ENCODE measurements at regions not wholly inside any gene's neighbourhood (a gene's known extent, or its start where the extent isn't known, plus 50 kb on each side); places are given as distances from the start of the nearest gene placed in this dataset.

GRCh38 chr6:139550361-139550760, 175.9 kb upstream of the CITED2 start:
- H3K4me1 ChIP-seq (ENCODE audit: insufficient read depth, low read length, poor library complexity, severe bottlenecking), result peaks cover 30% of the 10 kb centered on the region
- no peaks in the 10 kb centered on the region for H3K27me3 ChIP-seq (replicated peaks; ENCODE audit: insufficient read depth, low read depth, low read length, poor library complexity)
- TF ChIP-seq EZH2 (IDR thresholded peaks at IDR 0.05; ENCODE audit: borderline replicate concordance, low read depth, low read length, poor library complexity, severe bottlenecking) (no peak), CTCF (conservative IDR thresholded peaks at IDR 0.05; ENCODE audit: low read depth, low read length) (no peak)
- no peak overlapping the region for H3K27ac ChIP-seq (ENCODE audit: low read depth, low read length, poor library complexity, severe bottlenecking)
- no TSS peak for BruUV-seq (replicated peaks)
- intact Hi-C loops (cut with micrococcal nuclease; ENCODE audit: unreplicated experiment), result no loop called here
- H3K9me3 ChIP-seq (ENCODE audit: low read depth, low read length, poor library complexity, severe bottlenecking), result no peaks in the 10 kb centered on the region
- DNase-seq (ENCODE audit: low spot score), result no peak
- no peak overlapping the region for H3K4me3 ChIP-seq (ENCODE audit: low read depth, low read length, poor library complexity, severe bottlenecking)
- CTCF ChIA-PET, result no interaction called here
- POLR2A ChIA-PET (ENCODE audit: low non-redundant PET), result interaction anchor here (0.5 kb wide), 1 partner anchor 230 kb away, joined by 3 read pairs; no protein-coding TSS in a partner anchor
- no peaks in the 10 kb centered on the region for H3K36me3 ChIP-seq (ENCODE audit: insufficient read depth, low read length, poor library complexity, severe bottlenecking)

- peaks cover 37% of the 10 kb centered on the region for H3K4me1 ChIP-seq (ENCODE audit: insufficient read depth, low read length, poor library complexity, severe bottlenecking)
- intact Hi-C loops (cut with micrococcal nuclease; ENCODE audit: unreplicated experiment), result loop anchor here (5.0 kb wide), 1 partner anchor 433 kb away; no protein-coding TSS in a partner anchor
- H3K36me3 ChIP-seq (ENCODE audit: insufficient read depth, low read length, poor library complexity, severe bottlenecking), result no peaks in the 10 kb centered on the region
- no peak overlapping the region for H3K27ac ChIP-seq (ENCODE audit: low read depth, low read length, poor library complexity, severe bottlenecking)
- no peaks in the 10 kb centered on the region for H3K27me3 ChIP-seq (replicated peaks; ENCODE audit: insufficient read depth, low read depth, low read length, poor library complexity)
- TF ChIP-seq EZH2 (IDR thresholded peaks at IDR 0.05; ENCODE audit: borderline replicate concordance, low read depth, low read length, poor library complexity, severe bottlenecking) (no peak), CTCF (conservative IDR thresholded peaks at IDR 0.05; ENCODE audit: low read depth, low read length) (no peak)
- BruUV-seq (replicated peaks), result no TSS peak
- ChIA-PET CTCF (no interaction called here), POLR2A (ENCODE audit: low non-redundant PET) (no interaction called here)
- H3K4me3 ChIP-seq (ENCODE audit: low read depth, low read length, poor library complexity, severe bottlenecking), result no peak overlapping the region
- no peaks in the 10 kb centered on the region for H3K9me3 ChIP-seq (ENCODE audit: low read depth, low read length, poor library complexity, severe bottlenecking)
- DNase-seq (ENCODE audit: low spot score), result no peak
Measured at GRCh38 chr6:139549561-139550070, 175.2 kb upstream of the CITED2 start.

GRCh38 chr6:139547804-139548203, 173.4 kb upstream of the CITED2 start:
- H3K27me3 ChIP-seq (replicated peaks; ENCODE audit: insufficient read depth, low read depth, low read length, poor library complexity), result no peaks in the 10 kb centered on the region
- H3K27ac ChIP-seq (ENCODE audit: low read depth, low read length, poor library complexity, severe bottlenecking), result peak overlapping the region; percentile 93
- peaks cover 46% of the 10 kb centered on the region for H3K4me1 ChIP-seq (ENCODE audit: insufficient read depth, low read length, poor library complexity, severe bottlenecking)
- intact Hi-C loops (cut with micrococcal nuclease; ENCODE audit: unreplicated experiment), result loop anchor here (1.0 to 5.0 kb wide), 4 partner anchors 173 to 499 kb away; partner anchors contain the start of gene CITED2
- no peak for DNase-seq (ENCODE audit: low spot score)
- no TSS peak for BruUV-seq (replicated peaks)
- H3K4me3 ChIP-seq (ENCODE audit: low read depth, low read length, poor library complexity, severe bottlenecking), result no peak overlapping the region
- TF ChIP-seq EZH2 (IDR thresholded peaks at IDR 0.05; ENCODE audit: borderline replicate concordance, low read depth, low read length, poor library complexity, severe bottlenecking) (no peak), CTCF (conservative IDR thresholded peaks at IDR 0.05; ENCODE audit: low read depth, low read length) (no peak)
- ChIA-PET CTCF (no interaction called here), POLR2A (ENCODE audit: low non-redundant PET) (interaction anchor here (1.4 kb wide), 1 partner anchor 173 kb away, joined by 5 read pairs; the partner anchor contains the start of gene CITED2)
- H3K36me3 ChIP-seq (ENCODE audit: insufficient read depth, low read length, poor library complexity, severe bottlenecking), result no peaks in the 10 kb centered on the region
- H3K9me3 ChIP-seq (ENCODE audit: low read depth, low read length, poor library complexity, severe bottlenecking), result no peaks in the 10 kb centered on the region

Data from A673 (cell line).